GM19468 (cell line): ENCODE measurements at regions not wholly inside any gene's neighbourhood (a gene's known extent, or its start where the extent isn't known, plus 50 kb on each side); places are given as distances from the start of the nearest gene placed in this dataset.
"Not testable (repeated sequence)": the region's sequence is repeated elsewhere in the genome, so short reads cannot be mapped to it uniquely, and the experiment has no call there.

ENCODE experiments used
- ATAC-seq: cut with Tn5 transposase; IDR thresholded peaks from one replicate; pipeline ENCODE4 v1.9.1; 2021; ENCODE audit warnings: mild to moderate bottlenecking, moderate library complexity, moderate number of reproducible peaks; ENCODE audit not compliant: unreplicated experiment; ENCODE audit errors: extremely low read depth

DNA sequence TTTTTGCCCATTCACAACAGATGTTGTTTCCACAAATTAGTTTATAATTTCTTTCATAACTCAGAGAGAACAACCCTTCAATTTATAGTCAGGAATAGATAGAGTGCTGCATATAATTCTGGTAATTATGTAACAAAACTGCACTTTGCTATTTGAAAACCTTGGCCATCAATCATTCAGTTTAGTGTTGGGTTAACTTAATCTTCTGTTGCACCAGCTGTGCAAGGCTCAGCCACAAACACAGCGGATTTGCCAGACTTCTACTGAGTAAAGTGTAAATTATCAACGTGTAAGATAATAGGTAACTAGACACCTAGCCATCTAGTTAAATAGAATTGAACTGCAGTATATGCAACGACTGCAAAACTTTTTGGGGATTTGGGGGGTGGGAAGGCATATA is 1064.3 kb upstream of the EPHA6 start:
- ATAC-seq: no peak

DNA sequence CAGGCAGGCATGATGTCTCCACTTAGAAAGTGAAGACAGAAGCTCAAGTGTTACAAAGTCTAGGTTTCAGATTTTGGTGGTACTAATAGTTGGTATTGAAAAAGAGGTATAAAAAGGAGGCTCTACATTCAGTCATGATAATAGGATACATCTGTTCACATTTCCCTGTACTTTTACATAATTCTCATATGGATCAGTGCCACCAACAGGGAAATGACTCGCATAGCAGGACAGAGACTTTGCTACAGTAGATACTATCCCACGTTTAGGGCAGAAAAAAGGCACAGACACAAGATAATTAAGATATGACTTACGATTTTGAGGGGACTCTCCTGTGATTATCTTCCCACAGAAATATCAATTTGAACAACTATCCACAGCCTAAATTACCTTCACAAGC is 1062.9 kb upstream of the EPHA6 start:
- ATAC-seq: no peak

DNA sequence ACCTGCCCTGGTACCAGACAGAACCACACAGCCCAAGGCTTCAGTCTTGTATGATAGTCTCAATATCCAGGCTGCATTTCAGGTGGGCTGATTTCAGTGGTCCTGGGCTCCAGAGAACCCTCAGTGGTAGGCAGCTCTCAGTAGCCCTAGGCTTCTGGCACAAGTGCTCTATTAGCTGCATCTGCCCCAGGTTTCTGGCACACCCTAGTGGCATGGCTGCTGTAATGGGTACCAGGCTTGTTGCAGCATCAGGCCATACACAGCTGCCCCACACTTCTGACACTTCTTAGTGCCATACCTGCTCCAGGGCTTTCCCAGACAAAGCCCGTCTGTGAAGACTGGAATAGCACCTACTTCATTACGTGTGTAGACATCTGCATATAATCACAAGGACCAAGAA is 1062.2 kb upstream of the EPHA6 start:
- no peak for ATAC-seq

DNA sequence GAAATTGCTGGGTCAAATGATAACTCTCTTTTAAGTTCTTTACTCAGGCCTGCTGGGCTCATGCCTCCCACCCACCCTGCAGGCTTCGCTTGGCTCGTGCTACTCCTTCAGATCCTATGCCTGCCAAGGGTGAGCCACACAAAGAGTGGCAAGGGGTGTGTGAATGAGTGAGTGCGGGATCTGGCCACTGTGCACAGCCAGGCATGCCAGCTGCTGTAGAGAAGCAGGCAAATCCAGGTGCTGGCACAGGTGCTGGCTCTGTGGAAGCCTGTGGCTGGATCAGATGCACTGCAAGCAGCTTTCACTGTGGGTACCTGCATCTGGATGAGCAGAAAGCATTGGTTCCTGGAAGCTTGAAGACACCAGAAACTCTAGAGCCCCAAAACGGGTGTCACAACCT is 1055.7 kb upstream of the EPHA6 start:
- ATAC-seq: no peak

- ATAC-seq: no peak
Observed at GRCh38 chr3:95759614-95760301, 1054.6 kb upstream of the EPHA6 start.

- ATAC-seq: no peak
Observed at GRCh38 chr3:95775486-95776094, 1038.8 kb upstream of the EPHA6 start.

DNA sequence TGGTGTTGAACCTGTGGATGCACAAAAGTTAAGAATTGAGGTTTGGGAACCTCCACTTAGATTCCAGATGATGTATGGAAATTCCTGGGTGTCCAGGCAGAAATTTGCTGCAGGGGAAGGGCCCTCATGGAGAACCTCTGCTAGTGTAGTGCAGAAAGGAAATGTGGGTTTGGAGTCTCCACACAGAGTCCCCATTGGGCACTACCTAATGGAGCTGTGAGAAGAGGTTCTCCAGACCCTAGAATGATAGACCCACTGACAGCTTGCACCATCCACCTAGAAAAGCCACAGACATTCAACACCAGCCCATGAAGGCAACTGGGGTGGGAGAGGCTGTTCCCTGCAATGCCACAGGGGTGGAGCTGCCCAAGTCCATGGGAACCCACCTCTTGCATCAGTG is 1032.8 kb upstream of the EPHA6 start:
- ATAC-seq: no peak

DNA sequence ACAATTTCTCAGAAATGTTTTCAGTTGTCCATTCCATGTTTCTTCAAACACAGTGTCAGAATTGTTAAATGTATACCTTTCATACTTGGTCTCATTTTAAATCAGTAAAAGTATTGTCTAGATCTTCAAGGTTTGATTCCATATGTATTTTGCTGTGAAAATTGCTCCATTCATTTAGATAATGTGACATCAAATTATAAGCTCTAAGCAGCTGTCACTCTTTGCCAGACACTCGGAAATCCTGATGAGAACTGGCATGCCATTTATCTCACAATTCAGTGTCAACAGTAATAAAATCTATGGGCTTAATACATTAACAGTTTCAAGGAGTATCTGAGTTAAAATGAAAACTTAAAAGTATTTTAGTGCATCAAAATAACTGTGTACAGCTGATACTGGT is 1025.3 kb upstream of the EPHA6 start:
- ATAC-seq: no peak

DNA sequence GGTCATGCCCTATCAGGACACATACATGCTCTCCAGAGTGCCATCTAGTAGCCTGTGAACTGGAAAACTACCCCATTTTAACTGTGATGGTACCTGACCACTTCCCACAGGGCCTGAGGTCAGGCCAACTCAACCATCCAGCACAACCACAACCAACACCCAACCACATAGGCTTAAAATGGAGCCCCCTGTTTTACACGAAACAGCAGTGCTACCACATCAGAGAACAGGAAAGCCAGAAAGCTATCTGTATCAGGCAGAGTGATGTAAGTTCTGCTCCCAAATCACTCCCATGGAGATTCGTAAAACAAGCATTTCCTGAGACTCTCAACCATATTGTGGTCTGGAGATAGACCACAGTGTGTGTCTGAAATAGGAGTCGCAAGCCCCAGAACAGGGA is 1017.3 kb upstream of the EPHA6 start:
- no peak for ATAC-seq

DNA sequence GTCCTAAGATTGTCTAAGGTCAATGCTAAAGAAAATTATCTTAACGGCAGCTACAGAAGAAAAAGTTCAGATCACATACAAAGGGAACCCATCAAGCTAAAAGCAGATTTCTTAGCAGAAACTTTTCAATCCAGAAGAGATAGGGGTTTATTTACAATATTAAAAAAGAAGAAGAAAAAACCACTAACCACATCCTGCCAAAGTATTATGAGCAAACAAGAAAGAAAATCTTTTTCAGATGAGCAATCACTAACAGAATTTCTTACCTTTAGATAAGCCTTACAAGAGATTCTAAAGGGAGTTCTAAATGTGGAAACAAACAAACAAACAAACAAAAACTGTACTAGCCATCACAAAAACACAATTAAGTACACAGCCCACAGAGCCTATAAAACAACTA is 1015.8 kb upstream of the EPHA6 start:
- ATAC-seq: no peak

DNA sequence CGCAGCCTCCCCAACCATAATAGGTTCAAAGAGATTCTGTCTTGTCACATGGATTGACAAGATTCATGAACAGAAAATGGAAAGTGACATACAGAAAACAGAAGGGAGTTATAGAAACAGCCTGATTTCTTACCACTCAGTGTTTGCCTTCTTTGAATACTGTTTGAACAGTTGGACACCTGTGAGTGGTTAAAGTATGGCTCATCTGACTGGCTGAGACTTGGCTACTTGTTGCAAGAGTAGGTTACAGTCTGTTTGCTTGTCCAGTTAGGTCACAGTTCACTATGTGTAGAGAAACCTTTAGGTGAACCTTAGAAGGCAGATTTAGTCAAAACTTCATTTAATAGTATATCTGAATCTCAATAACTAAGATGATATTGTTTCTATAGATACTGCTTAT is 1003.9 kb upstream of the EPHA6 start:
- no peak for ATAC-seq

DNA sequence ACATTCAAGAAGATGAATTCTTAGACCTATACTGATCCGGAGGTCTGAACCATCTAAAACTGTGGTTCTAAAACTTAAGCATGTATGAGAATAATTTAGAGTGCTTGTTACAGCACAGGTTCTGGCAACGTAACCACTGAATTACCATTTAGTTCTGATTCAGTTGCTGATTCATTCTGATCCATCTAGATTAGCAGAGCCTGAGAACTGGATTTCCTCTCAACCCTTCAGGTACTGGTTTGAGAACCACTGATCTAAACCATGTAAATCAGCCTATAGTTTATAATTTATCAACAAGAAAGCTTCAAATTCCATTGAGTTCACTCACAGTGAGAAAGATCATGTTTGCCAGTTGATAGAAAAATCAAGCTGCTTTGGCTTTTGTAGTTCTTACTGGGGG is 1001.1 kb upstream of the EPHA6 start:
- no peak for ATAC-seq

DNA sequence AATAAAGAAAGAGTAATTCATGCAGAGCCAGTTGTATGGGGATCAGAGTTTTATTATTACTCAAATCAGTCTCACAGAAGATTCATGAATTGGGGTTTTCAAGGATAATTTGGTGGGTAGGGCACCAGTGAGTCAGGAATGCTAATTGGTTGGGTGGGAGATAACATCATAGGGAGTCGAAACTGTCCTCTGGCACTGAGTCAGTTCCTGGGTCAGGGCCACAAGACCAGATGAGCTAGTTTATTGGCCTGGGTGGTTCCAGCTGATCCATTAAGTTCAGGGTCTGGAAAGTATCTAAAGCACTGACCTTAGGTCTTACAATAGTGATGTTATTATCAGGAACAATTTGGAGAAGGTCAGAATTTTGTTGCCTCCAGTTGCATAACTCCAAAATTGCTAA is 998.6 kb upstream of the EPHA6 start:
- no peak for ATAC-seq

- no peak for ATAC-seq
Observed at GRCh38 chr3:95826419-95826818, 988.0 kb upstream of the EPHA6 start.

GRCh38 chr3:95832146-95832545 is 982.2 kb upstream of the EPHA6 start:
- no peak for ATAC-seq

DNA sequence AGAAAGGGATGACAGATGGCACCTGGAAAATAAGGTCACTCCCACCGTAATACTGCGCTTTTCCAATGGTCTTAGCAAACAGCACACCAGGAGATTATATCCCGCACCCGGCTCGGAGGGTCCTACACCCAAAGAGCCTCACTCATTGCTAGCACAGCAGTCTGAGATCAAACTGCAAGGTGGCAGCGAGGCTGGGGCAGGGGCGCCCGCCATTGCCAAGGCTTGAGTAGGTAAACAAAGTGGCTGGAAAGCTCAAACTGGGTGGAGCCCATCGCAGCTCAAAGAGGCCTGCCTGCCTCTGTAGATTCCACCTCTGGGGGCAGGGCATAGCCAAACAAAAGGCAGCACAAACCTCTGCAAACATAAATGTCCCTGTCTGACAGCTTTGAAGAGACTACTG is 953.8 kb upstream of the EPHA6 start:
- not testable (repeated sequence) for ATAC-seq

DNA sequence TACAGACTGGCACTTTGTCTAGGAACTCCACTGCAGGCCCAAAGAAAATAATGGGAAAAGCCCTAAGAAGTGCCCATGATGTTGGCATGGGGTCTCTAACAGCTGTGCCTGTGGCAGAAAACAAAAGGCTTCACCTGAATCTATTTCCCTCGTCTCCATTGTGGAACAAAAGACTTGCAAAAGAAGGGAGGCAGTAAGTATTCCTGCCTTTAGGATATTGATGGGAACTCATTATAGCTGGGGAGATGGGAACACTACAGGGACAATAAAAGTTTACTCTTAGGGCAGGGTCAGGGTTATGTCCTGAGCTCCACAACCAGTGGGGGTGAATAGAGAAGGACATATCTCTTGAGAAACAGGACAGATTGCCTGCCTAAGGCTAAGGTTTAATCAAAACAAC is 930.6 kb upstream of the EPHA6 start:
- ATAC-seq: no peak

GRCh38 chr3:95886616-95887015 is 927.8 kb upstream of the EPHA6 start:
- no peak for ATAC-seq

GRCh38 chr3:95887114-95887513 is 927.3 kb upstream of the EPHA6 start:
- no peak for ATAC-seq

- no peak for ATAC-seq
Observed at GRCh38 chr3:95894820-95895219, 919.6 kb upstream of the EPHA6 start.

DNA sequence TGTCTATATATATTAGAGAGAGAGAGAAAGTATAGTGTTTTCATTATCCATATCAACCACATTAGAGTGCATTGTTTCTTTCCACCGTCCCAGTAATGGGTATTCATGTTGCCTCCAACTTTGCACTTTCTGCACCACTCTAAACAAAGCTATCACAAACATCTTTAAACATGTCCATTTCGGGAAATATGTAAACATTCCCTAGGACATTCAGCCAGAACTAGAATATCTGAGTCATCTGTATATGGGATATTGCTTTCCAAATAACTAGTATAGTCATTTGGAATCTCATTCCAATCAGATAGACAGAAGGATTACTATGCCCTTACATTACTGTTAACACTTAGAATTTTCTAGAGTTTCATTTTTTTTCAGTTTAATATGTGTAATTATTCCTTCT is 914.9 kb upstream of the EPHA6 start:
- no peak for ATAC-seq

DNA sequence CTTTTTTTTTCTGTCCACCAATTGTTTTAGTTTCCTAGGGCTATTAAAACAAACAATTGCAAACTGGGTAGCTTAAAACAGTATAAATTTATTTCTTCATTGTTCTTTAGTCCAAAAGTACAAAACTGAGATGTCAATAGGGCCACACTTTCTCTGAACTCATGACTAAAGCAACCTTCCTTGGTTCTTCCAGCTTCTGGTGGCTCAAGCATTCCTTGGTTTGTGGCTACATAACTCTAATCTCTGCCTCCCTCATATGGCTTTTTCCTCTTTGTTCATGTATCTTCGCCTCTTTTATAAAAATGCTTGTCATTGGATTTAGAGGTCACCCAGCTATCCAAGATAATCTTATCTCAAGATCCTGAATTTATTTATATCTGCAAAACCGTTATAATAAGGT is 914.5 kb upstream of the EPHA6 start:
- ATAC-seq: no peak
